ENCODE measurements at regions not wholly inside any gene's neighbourhood (a gene's known extent, or its start where the extent isn't known, plus 50 kb on each side); places are given as distances from the start of the nearest gene placed in this dataset.

GRCh38 chr5:5795074-5795771 lies 372.7 kb downstream of the ICE1 start:
- no peak for TF ChIP-seq CTCF (IDR thresholded peaks at IDR 0.05; ENCODE audit: extremely low read depth, missing control alignments)
- DNase-seq (ENCODE audit: low spot score): no peak

- TF ChIP-seq CTCF (IDR thresholded peaks at IDR 0.05; ENCODE audit: extremely low read depth, missing control alignments): no peak
- DNase-seq (ENCODE audit: low spot score): no peak
Measured at GRCh38 chr5:5794118-5794560, 371.7 kb downstream of the ICE1 start.

GRCh38 chr5:5793242-5794117 lies 371.0 kb downstream of the ICE1 start:
- no peak for TF ChIP-seq CTCF (IDR thresholded peaks at IDR 0.05; ENCODE audit: extremely low read depth, missing control alignments)
- no peak for DNase-seq (ENCODE audit: low spot score)

GRCh38 chr5:5792106-5792505 lies 369.6 kb downstream of the ICE1 start:
- TF ChIP-seq CTCF (IDR thresholded peaks at IDR 0.05; ENCODE audit: extremely low read depth, missing control alignments): no peak
- DNase-seq (ENCODE audit: low spot score): no peak

- no peak for TF ChIP-seq CTCF (IDR thresholded peaks at IDR 0.05; ENCODE audit: extremely low read depth, missing control alignments)
- no peak for DNase-seq (ENCODE audit: low spot score)
Measured at GRCh38 chr5:5788793-5789192, 366.3 kb downstream of the ICE1 start.

- TF ChIP-seq CTCF (IDR thresholded peaks at IDR 0.05; ENCODE audit: extremely low read depth, missing control alignments): no peak
- DNase-seq (ENCODE audit: low spot score): no peak
Measured at GRCh38 chr5:5787373-5787772, 364.9 kb downstream of the ICE1 start.

GRCh38 chr5:5784101-5784500 lies 361.6 kb downstream of the ICE1 start:
- TF ChIP-seq CTCF (IDR thresholded peaks at IDR 0.05; ENCODE audit: extremely low read depth, missing control alignments): no peak
- no peak for DNase-seq (ENCODE audit: low spot score)
